ENCODE measurements at regions not wholly inside any gene's neighbourhood (a gene's known extent, or its start where the extent isn't known, plus 50 kb on each side); places are given as distances from the start of the nearest gene placed in this dataset.
A peak's percentile ranks its signal among the peaks of the same experiment; 100 is the strongest.

- no peak for DNase-seq
Observed at GRCh38 chr12:74408601-74409166, 129.0 kb upstream of the ATXN7L3B start.

- peak; percentile 17 for DNase-seq
Observed at GRCh38 chr12:74412606-74413230, 124.9 kb upstream of the ATXN7L3B start.

GRCh38 chr12:74415633-74416032 is 122.0 kb upstream of the ATXN7L3B start:
- peak; percentile 14 for DNase-seq

GRCh38 chr12:74418573-74418972 is 119.1 kb upstream of the ATXN7L3B start:
- no peak for DNase-seq

GRCh38 chr12:74424778-74425177 is 112.9 kb upstream of the ATXN7L3B start:
- DNase-seq = no peak

GRCh38 chr12:74426091-74426490 is 111.5 kb upstream of the ATXN7L3B start:
- no peak for DNase-seq

- DNase-seq = no peak
Observed at GRCh38 chr12:74429535-74429934, 108.1 kb upstream of the ATXN7L3B start.

GRCh38 chr12:74431801-74432200 is 105.8 kb upstream of the ATXN7L3B start:
- peak; percentile 65 for DNase-seq

- DNase-seq = no peak
Observed at GRCh38 chr12:74440469-74440868, 97.2 kb upstream of the ATXN7L3B start.

- DNase-seq = no peak
Observed at GRCh38 chr12:74441872-74442271, 95.8 kb upstream of the ATXN7L3B start.

- no peak for DNase-seq
Observed at GRCh38 chr12:74446466-74446865, 91.2 kb upstream of the ATXN7L3B start.

GRCh38 chr12:74449872-74450271 is 87.8 kb upstream of the ATXN7L3B start:
- DNase-seq = no peak

- no peak for DNase-seq
Observed at GRCh38 chr12:74454109-74454508, 83.5 kb upstream of the ATXN7L3B start.

GRCh38 chr12:74455429-74455828 is 82.2 kb upstream of the ATXN7L3B start:
- DNase-seq = no peak

- peak; percentile 19 for DNase-seq
Observed at GRCh38 chr12:74456431-74456830, 81.2 kb upstream of the ATXN7L3B start.

GRCh38 chr12:74468401-74468800 is 69.2 kb upstream of the ATXN7L3B start:
- no peak for DNase-seq

GRCh38 chr12:74476234-74476633 is 61.4 kb upstream of the ATXN7L3B start:
- no peak for DNase-seq

GRCh38 chr12:74481078-74481477 is 56.6 kb upstream of the ATXN7L3B start:
- no peak for DNase-seq

- no peak for DNase-seq
Observed at GRCh38 chr12:74482115-74482514, 55.5 kb upstream of the ATXN7L3B start.

- no peak for DNase-seq
Observed at GRCh38 chr12:74483057-74483456, 54.6 kb upstream of the ATXN7L3B start.

All from inflammatory macrophage treated with lipopolysaccharide for 4 hours (primary cell).